ENCODE measurements at regions not wholly inside any gene's neighbourhood (a gene's known extent, or its start where the extent isn't known, plus 50 kb on each side); places are given as distances from the start of the nearest gene placed in this dataset.

- no peak for DNase-seq (ENCODE audit: low spot score)
These were observed 321.3 kb downstream of the BLID start for GRCh38 chr11:121794671-121795141.

DNA sequence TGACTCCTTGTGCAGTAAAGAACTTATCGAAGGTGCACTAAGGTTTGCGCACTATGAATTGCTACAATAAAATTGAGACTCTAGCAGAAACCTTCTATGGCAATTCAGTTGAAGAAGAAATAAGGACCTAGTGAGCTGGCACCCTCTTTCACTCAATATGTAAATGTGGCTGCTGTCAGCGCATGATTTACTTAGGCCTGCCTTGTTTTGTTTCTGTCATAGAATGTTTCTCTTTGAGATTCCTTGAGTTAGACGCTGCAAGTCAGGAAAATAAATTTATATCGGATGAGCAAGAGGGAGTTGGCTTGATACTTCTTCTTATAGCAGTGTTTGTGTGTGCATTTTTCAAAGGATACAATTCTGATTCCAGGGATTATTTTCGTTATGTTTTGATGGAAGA lies 322.1 kb downstream of the BLID start:
- no peak for DNase-seq (ENCODE audit: low spot score)

- no peak for DNase-seq (ENCODE audit: low spot score)
These were observed 322.7 kb downstream of the BLID start for GRCh38 chr11:121793291-121793690.

GRCh38 chr11:121792185-121792584 lies 323.8 kb downstream of the BLID start:
- DNase-seq (ENCODE audit: low spot score): no peak

DNA sequence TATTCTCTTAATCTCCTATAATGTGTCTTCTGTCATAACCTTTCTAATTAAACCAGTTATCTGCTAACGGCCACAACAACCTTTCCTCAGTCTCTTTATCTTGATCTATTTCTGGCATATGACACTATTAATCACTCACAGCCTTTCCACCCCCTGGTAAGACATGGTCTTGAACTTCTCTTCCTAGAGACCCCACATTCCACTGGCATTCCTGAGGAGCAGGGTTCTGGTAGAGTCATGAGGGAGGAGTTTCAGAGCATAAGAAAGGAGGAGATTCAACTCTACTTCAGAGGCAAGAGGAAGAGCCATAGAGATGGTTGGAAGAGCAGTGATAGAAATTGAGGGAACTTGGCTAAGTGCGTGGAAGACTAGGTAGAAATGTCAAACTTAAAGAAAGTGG lies 325.6 kb downstream of the BLID start:
- DNase-seq (ENCODE audit: low spot score): no peak

GRCh38 chr11:121780971-121781370 lies 328.2 kb upstream of the SORL1-AS1 start:
- DNase-seq (ENCODE audit: low spot score): no peak

GRCh38 chr11:121777056-121777455 lies 324.3 kb upstream of the SORL1-AS1 start:
- no peak for DNase-seq (ENCODE audit: low spot score)

DNA sequence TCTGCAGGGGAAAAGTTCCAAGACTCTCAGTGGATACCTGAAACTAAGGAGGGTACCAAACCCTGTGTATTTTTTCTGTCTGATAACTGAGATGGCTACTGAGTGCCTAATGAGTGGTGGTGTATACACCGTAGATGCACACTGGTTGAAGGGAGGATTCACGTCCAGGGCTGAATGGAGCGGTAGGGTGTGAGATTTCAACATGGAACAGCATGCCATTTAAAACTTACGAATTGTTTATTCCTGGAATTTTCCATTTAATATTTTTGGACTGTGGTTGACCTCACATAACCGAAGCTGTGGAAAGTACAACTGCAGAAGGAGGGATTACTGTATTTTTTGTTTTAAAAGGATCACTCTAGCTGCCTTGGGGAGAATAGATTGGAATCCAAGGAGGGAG lies 322.5 kb upstream of the SORL1-AS1 start:
- no peak for DNase-seq (ENCODE audit: low spot score)

GRCh38 chr11:121773076-121773475 lies 320.3 kb upstream of the SORL1-AS1 start:
- no peak for DNase-seq (ENCODE audit: low spot score)

DNA sequence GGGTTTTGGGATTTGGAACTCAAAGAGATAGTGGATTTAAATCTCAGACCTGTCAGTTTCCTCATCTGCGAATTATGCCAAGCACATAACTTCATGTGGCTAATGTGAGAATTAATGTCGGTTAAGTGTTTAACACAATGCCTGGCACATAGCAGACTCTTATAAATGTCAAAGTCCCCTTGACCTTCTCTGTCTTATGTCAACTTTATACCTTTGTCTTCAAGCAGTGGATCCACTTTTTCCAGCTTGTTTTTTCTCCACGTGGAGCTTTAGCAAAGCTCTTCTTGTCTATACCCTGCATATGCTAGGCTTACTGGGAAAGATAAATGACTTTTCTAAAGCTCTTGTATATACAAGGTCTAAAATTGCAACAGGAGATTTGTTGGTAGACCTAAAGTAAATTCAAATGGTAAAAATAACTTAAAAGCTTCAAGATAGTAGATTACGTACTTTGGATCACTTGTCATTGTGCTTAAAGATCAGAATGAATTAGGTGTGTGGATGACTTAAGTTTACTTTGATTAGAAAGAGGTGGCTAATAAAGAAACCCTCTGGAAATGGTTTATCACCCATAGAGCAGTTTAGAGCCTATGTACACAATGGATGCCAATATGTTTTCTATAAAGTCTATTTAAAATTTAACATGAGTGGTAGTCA lies 318.3 kb upstream of the SORL1-AS1 start:
- DNase-seq (ENCODE audit: low spot score): no peak

DNA sequence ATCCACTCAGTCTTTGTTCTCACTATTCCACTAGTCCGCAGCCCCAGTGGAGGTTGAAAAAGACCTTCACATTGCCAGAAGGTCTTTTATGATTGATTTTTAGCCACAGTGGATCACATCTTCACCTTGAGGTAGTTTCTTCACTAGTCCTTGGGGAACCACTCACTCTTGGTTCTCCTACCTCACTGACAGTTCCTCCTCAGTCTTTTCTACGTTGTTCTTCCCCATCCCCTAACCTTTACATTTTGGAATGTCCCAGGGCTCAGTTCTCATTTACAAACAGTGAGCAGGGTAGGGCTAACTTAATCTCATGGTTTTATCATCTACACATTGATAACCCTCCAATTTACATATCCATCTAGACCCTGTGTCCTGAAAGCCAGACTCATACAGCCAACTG lies 316.4 kb upstream of the SORL1-AS1 start:
- DNase-seq (ENCODE audit: low spot score): no peak

DNA sequence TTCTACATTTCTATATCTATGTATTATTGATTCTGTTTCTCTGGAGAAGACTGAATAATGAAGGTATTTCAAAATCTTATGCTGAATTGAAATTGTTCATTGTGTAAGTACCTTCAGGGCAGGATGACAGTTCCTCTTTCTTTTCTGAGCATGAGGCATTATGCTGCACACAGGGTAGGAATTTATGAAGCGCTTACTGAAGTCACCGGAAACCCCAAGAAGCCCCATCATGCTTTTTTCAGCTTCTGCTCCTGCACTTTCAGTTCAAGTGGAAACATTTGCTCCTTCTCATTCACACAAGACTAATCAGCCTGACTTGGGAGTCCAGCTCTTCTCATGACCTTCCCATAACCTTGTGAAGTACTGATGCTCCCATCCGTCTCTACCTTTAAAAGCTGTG lies 314.7 kb upstream of the SORL1-AS1 start:
- no peak for DNase-seq (ENCODE audit: low spot score)

DNA sequence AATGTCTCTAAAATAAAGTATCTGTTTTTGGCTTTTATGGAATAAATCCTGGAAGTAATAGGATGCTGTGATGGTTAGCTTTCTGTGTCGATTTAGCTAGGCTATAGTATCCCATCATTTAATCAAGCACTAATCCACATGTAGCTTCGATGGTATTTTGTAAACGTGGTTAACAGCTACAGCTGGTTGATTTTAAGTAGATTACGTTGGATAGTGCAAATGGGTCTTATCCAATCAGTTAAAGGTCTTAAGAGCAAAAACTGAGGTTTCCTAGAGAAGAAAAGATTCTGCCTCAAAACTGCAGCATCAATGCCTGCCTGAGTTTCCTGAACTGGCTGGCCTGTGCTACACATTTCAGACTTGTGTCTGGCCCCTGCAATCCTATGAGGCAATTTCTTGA lies 314.2 kb upstream of the SORL1-AS1 start:
- DNase-seq (ENCODE audit: low spot score): no peak

DNA sequence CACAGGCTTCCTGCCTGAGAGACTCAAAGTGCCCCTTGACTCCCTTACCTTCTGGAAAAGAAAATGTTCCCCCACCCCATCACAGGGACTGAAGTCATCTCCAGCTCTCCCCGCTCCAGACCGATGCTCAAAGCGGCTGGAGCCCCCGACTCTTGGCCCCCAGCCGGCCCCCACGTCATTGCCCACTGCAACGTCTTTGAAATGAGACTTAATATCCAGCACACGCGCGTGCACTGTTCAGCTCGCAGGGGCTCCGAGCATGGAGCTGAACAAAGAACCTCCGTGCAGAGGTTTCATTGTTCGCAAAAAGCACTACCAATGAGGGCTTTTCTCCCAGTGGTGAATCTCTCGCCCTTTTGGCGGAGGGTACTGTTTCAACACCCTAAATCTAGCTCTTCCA lies 313.4 kb upstream of the SORL1-AS1 start:
- DNase-seq (ENCODE audit: low spot score): no peak

DNA sequence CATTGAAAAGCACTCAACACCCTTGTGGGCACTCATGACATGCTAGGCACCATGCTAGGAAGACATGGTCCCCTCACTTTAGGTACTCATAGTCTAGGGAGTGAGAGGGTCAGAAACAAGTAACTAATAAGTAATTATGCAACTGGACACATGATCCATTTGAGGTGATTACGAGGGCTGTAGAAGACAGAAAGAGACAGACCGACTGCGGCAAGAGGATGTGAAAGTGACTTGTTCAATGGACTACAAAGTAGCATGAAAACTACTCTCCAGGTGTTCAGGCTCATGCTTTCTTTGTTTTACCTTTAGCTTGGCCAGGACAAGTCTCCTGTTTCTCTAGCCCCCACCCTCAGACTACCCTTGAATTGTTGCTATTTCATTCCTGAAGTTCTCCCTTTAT lies 310.8 kb upstream of the SORL1-AS1 start:
- DNase-seq (ENCODE audit: low spot score): no peak

- DNase-seq (ENCODE audit: low spot score): peak; percentile 6
These were observed 310.1 kb upstream of the SORL1-AS1 start for GRCh38 chr11:121762820-121763219.

DNA sequence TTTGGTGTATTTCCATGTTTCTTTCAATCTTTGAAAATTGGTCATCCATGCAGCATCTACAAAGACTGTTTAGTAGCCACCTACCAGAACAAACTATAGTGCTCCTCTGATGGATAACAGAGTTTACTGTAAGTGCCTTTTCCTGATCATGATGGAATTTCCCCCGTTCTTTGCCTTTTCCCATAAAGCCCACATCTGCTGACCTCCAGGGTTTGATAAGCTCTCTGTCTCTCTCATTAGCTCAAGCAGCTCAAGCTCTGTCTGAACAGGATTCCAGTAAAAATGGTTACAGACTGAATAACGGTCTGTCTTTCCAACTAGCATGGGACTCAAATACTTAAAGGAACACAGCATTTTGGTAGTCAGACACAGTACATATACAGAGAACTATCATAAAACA lies 308.4 kb upstream of the SORL1-AS1 start:
- DNase-seq (ENCODE audit: low spot score): no peak

DNA sequence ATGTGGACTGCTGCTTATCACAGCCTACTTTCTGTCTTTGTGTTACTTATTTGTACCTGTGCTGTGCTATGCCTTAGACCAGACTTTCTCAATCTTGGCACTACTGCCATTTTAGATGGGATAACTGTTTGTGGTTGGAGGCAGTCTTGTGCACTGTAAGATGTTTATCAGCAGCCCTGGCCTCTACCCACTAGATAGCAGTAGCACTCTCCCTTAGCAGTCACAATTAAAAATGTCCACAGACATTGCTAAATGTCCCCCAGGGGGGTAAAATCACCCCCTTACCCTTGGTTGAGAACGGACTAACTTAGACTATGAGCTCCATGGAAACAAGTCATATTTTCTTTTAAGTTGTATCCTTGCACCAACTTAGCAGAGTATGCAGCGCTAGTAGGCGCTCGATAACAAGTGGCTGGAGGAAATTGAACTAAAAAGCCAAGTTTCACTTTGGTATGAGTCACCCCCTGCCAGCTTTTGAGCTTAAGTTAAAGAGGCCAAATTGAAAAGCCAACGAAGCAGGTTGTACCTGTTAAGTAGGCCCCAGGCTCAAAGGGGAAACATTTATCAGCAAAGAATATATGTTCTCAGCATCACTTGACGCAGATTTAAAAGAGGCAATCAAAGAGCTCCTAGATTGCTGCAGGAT lies 304.8 kb upstream of the SORL1-AS1 start:
- DNase-seq (ENCODE audit: low spot score): no peak

DNA sequence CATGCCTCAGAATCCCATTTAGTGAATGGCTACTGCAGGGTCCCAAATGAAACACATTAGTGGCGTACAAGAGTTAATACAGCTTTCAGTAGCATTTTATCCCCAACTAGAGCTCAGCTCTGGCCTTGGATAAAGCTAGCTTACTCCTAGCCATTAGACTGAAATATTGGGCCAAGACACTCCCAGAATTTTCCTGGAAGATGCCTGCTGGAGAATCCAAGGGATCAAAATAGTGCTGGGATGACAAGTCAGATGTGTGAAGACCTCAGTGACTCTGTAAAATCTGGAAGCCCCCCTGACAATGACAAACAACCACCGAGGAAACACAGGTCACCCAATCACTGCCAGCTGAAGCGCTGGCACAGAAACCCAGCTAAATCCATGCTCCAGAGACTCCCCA lies 303.1 kb upstream of the SORL1-AS1 start:
- no peak for DNase-seq (ENCODE audit: low spot score)

- no peak for DNase-seq (ENCODE audit: low spot score)
These were observed 302.4 kb upstream of the SORL1-AS1 start for GRCh38 chr11:121755191-121755590.

- DNase-seq (ENCODE audit: low spot score): no peak
These were observed 301.8 kb upstream of the SORL1-AS1 start for GRCh38 chr11:121754598-121754997.

- DNase-seq (ENCODE audit: low spot score): no peak
These were observed 296.9 kb upstream of the SORL1-AS1 start for GRCh38 chr11:121749691-121750090.

- DNase-seq (ENCODE audit: low spot score): no peak
These were observed 295.3 kb upstream of the SORL1-AS1 start for GRCh38 chr11:121748068-121748467.

DNA sequence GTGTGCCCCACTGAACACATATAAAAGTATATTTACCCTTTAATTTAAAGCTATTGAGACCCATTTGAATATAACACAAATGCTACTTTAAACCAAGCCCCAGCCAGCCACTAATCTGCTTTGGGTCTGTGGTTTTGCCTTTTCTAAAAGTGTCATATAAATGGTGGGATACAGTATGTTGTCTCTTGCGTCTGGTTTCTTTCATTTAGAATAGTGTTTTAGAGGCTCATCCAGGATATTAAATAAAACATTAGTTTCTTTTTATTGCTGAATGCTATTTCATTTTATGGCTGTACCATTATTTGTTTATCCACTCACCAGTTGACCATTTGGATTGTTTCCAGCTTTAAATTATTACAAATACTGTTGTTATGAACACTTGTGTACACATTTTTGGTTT lies 290.5 kb upstream of the SORL1-AS1 start:
- no peak for DNase-seq (ENCODE audit: low spot score)
